ENCODE measurements at regions not wholly inside any gene's neighbourhood (a gene's known extent, or its start where the extent isn't known, plus 50 kb on each side); places are given as distances from the start of the nearest gene placed in this dataset.

GRCh38 chr15:62711691-62712454, 330.7 kb upstream of the TPM1 start:
- TF ChIP-seq CTCF (IDR thresholded peaks at IDR 0.05; ENCODE audit: poor library complexity): no peak
- TF ChIP-seq EZH2 (IDR thresholded peaks at IDR 0.05; ENCODE audit: borderline replicate concordance): no peak
